ENCODE measurements at regions not wholly inside any gene's neighbourhood (a gene's known extent, or its start where the extent isn't known, plus 50 kb on each side); places are given as distances from the start of the nearest gene placed in this dataset.

DNA sequence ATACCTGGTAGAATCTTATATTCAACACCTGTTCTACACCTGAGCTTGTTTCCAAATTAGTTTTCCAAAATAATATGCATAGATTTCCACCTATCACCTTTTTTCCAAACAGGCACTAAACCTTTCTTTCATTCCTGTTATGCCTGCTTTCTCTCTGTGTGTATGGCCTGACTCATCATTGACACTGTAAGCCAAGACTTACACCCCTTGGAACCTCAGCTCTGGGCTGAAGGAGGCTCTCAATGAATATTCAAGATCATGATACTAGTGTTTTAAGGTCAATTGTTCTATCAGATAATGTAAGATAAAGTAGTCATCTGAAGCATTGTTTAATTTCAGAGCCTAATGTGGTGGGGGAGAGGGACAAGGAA lies 1193.3 kb downstream of the FLRT2 start:
- no peaks in the 10 kb centered on the region for H3K36me3 ChIP-seq

GRCh38 chr14:86722612-86723253 lies 1192.8 kb downstream of the FLRT2 start:
- WGBS, 2 donors, result 91 to 94% methylated on average over 2 of the region's 2 CpGs
- Histone ChIP-seq H3K9me3 (no peaks in the 10 kb centered on the region), H3K27me3 (no peaks in the 10 kb centered on the region), H3K4me1 (no peaks in the 10 kb centered on the region), H3K36me3 (no peaks in the 10 kb centered on the region), H3K4me3 (no peak overlapping the region), H3K27ac (no peak overlapping the region)
- no peak for TF ChIP-seq CTCF (IDR thresholded peaks at IDR 0.05)
- no peak for TF ChIP-seq POLR2A (IDR thresholded peaks at IDR 0.05)
- TF ChIP-seq EP300 (IDR thresholded peaks at IDR 0.05), result no peak
- DNase-seq (ENCODE audit: low spot score in 2 of 2), result no peak

More for the DNA sequence above, 1193.3 kb downstream of the FLRT2 start:
- TF ChIP-seq CTCF (IDR thresholded peaks at IDR 0.05) (no peak), POLR2A (IDR thresholded peaks at IDR 0.05) (no peak), EP300 (IDR thresholded peaks at IDR 0.05) (no peak)
- H3K4me3 ChIP-seq, result no peak overlapping the region
- no peak for DNase-seq (ENCODE audit: low spot score in 2 of 2)
- H3K4me1 ChIP-seq, result no peaks in the 10 kb centered on the region
- no peaks in the 10 kb centered on the region for H3K9me3 ChIP-seq
- H3K27ac ChIP-seq, result no peak overlapping the region
- no peaks in the 10 kb centered on the region for H3K27me3 ChIP-seq

- Histone ChIP-seq H3K27me3 (no peaks in the 10 kb centered on the region), H3K27ac (no peak overlapping the region), H3K4me1 (no peaks in the 10 kb centered on the region), H3K9me3 (no peaks in the 10 kb centered on the region), H3K36me3 (no peaks in the 10 kb centered on the region), H3K4me3 (no peak overlapping the region)
- no peak for TF ChIP-seq CTCF (IDR thresholded peaks at IDR 0.05)
- no peak for TF ChIP-seq POLR2A (IDR thresholded peaks at IDR 0.05)
- TF ChIP-seq EP300 (IDR thresholded peaks at IDR 0.05), result no peak
- no peak for DNase-seq (ENCODE audit: low spot score in 2 of 2)
Observed at GRCh38 chr14:86714575-86714974, 1184.6 kb downstream of the FLRT2 start.

GRCh38 chr14:86714153-86714552 lies 1184.2 kb downstream of the FLRT2 start:
- Histone ChIP-seq H3K9me3 (no peaks in the 10 kb centered on the region), H3K36me3 (no peaks in the 10 kb centered on the region), H3K27me3 (no peaks in the 10 kb centered on the region), H3K4me1 (no peaks in the 10 kb centered on the region), H3K27ac (no peak overlapping the region), H3K4me3 (no peak overlapping the region)
- no peak for TF ChIP-seq CTCF (IDR thresholded peaks at IDR 0.05)
- no peak for TF ChIP-seq EP300 (IDR thresholded peaks at IDR 0.05)
- no peak for TF ChIP-seq POLR2A (IDR thresholded peaks at IDR 0.05)
- WGBS, 2 donors, result 76 to 87% methylated on average over 2 of the region's 2 CpGs
- no peak for DNase-seq (ENCODE audit: low spot score in 2 of 2)

DNA sequence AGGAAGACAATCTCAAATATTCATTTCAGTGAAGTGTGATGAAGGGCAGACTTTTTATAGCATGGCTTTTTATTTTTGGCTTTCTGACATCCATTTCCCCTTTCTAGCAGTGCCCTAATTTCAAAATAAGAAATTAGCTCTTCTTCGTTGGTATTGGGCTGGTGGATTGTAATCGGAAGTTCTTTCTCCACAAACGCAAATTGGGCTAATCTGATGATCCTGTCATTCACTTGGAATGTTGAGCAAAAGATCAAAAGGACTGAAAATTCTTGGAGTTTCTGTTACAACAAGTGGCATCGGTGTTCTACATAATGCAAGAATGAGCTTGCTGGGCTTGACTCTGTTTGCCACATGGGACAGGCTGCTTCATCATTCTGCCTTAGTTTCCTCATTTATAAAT lies 1182.8 kb downstream of the FLRT2 start:
- Histone ChIP-seq H3K36me3 (no peaks in the 10 kb centered on the region), H3K4me3 (no peak overlapping the region), H3K4me1 (no peaks in the 10 kb centered on the region), H3K27me3 (no peaks in the 10 kb centered on the region), H3K9me3 (no peaks in the 10 kb centered on the region), H3K27ac (no peak overlapping the region)
- WGBS, 2 donors, result 34 to 42% methylated on average over 4 of the region's 4 CpGs
- TF ChIP-seq CTCF (IDR thresholded peaks at IDR 0.05) (no peak), POLR2A (IDR thresholded peaks at IDR 0.05) (no peak), EP300 (IDR thresholded peaks at IDR 0.05) (no peak)
- DNase-seq (ENCODE audit: low spot score in 2 of 2), result no peak
